ENCODE measurements at regions not wholly inside any gene's neighbourhood (a gene's known extent, or its start where the extent isn't known, plus 50 kb on each side); places are given as distances from the start of the nearest gene placed in this dataset.
A peak's percentile ranks its signal among the peaks of the same experiment; 100 is the strongest.

GRCh38 chrX:38992441-38993096, 191.3 kb downstream of the MID1IP1 start:
- DNase-seq: no peak

- no peak for DNase-seq
Measured at GRCh38 chrX:38993500-38993899, 192.2 kb downstream of the MID1IP1 start.

DNA sequence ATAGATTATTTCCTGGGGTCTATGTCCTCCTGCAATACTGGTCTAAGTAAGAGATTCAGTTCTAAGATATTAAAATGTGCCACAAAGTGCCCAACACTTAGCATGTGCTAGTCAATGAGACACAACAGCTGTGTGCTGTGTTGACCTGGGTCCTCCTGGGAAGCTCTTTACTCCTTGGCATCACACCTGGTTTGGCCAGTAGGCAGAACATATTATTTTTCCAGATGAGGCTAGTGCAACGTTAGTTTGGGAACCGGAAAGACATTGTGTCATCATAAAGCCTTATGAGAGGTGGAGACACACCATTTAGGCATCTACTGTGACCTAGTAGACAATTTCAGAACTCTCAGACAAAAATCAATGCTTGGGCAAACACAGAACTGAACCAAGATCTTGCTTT, 197.8 kb downstream of the MID1IP1 start:
- DNase-seq: no peak

GRCh38 chrX:38999967-39000745, 198.9 kb downstream of the MID1IP1 start:
- DNase-seq: no peak

- DNase-seq: no peak
Measured at GRCh38 chrX:39000802-39001201, 199.5 kb downstream of the MID1IP1 start.

DNA sequence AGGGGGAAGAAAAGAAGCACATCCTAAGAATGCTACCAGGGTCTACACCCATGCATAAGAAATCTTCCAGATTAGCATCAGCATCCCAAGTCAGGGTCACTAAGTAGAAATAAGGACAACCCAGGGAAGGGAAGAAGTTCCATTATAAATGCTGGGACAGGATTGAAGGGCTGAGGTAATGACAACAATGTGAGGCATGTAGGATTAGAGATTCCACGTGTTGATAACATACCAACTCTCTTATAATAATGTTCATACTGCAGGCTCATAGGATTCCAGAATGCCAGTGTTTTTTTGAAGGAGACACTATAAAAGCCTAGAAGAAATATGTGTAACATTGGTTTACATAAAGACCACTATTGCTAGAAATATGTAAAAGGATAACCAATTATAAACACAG, 201.2 kb downstream of the MID1IP1 start:
- DNase-seq: no peak

DNA sequence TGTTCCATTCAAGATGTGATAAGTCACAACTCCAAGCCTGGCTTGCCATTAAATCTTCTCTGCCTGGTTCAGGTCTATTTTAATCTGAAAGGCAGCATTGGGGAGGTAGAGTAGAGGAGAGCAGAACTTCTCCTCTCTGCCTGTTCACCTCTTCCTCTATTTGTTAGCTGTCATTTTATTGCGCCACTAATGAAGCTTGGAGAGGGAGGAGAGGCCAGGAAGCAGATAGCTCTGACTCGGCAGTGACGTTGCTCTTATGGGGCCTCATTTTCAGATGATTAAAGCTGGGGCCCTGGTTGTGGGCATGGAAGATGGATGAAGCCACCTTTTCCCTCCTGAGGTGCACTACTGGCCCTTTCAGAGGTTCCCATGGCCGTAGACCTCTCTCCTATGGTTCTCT, 207.3 kb downstream of the MID1IP1 start:
- DNase-seq: no peak

- DNase-seq: no peak
Measured at GRCh38 chrX:39011454-39012221, 210.4 kb downstream of the MID1IP1 start.

DNA sequence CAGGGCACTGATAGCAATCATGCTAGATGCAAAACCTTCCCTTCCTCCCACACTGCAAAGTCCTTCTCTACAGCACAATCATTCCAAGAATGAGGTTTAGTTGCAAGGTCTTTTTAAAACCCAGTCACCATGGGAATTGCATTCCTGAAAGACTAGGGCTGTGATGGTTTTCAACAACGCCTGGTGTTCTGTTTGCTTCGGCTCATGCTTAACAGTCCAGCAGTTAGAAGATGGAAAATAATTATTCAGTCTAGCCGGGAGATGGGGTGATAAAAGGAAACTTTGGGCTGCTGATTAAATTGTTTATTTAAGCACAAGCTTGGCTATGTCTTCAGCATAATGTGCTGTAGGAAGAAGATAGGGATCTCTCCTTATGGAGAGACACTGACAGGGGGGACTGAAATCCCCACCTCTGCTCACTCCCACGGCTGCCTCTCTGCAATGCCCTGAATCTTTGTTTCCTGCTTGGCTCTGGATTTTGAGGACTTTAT, 211.4 kb downstream of the MID1IP1 start:
- DNase-seq: no peak

GRCh38 chrX:39016556-39016955, 215.3 kb downstream of the MID1IP1 start:
- no peak for DNase-seq

- peak in 1 of 2 experiments; percentile 3 for DNase-seq
Measured at GRCh38 chrX:39017077-39017476, 215.8 kb downstream of the MID1IP1 start.

DNA sequence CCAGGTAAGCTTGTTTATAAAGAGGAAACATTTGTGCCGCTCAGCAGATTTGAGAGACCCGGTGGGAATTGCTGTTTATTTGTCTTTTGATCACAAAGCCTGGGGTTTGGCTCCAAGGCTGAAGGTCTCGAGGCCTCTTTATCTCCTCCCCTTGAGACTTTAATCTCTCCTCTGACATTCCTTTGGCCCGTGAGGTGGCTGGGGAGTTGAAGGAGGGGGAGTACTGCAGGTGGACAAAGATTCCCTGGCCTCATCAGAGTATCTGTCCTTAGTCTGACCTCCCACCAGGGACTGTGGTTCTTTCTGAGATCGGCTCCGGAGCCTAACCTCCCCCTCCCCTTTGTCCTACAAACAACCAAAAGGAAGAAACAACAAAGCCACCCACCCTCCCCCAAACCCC, 216.5 kb downstream of the MID1IP1 start:
- no peak for DNase-seq

- DNase-seq: no peak
Measured at GRCh38 chrX:39018541-39018940, 217.3 kb downstream of the MID1IP1 start.

DNA sequence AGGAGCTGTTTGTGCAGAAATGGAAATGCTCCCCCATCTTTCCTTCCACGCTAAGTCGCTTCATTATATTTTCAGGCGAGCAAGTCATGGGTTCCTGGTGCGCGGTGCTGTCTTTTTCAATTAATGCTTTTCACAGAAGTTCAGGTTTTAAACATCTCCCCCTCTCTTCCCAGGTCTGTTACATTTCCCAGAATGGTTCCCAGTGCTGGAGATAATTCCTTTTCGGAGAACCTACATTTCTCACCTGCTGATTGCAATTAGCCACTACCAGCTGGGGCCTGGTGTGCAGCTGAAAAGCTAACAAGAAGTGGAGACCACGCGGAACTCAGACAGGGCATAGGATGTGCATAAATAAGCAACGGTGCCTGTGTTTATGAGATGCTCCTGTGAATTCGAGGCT, 217.8 kb downstream of the MID1IP1 start:
- no peak for DNase-seq

- no peak for DNase-seq
Measured at GRCh38 chrX:39020051-39020669, 218.9 kb downstream of the MID1IP1 start.

GRCh38 chrX:39022106-39022505, 220.8 kb downstream of the MID1IP1 start:
- DNase-seq: no peak

DNA sequence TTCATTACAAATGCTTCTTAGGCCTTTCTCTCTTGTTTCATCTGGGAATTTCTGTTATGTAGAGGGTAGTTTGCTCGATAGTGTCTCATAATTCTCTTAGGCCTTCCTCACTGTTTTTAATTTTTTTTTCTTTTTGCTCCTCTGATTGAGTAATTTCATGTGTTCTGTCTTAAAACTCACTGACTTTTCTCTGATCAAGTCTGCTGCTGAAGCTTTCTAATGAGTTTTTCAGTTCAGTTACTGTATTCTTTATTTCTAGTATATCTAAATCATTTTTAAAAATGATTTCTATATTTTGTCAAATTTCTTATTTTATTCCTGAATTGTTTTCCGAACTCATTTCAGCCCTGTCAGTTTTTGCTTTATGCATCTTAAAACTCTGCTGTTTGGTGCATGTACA, 228.0 kb downstream of the MID1IP1 start:
- DNase-seq: no peak

- no peak for DNase-seq
Measured at GRCh38 chrX:39030636-39031035, 229.4 kb downstream of the MID1IP1 start.

GRCh38 chrX:39039890-39040289, 238.6 kb downstream of the MID1IP1 start:
- DNase-seq: no peak

GRCh38 chrX:39043838-39044550, 242.7 kb downstream of the MID1IP1 start:
- DNase-seq: no peak

DNA sequence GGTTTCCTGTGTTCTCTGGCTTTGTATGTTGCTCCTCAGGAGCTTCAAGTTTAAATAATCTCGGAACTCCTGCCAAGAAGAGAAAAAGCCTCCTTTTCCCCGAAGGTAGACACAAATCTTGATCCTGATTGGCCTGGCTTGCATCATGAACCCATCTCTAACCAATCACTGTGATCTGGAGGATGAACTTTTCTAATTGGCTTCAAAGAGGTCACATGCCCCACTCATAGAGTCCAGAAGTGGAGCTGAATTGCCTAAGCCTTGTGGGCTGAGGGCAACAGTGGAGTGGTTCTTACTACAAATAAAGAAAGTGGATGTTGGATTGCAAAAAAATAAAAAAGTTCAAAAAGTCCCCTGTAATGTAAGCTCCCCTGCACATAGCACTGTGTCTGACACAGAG, 245.9 kb downstream of the MID1IP1 start:
- no peak for DNase-seq

DNA sequence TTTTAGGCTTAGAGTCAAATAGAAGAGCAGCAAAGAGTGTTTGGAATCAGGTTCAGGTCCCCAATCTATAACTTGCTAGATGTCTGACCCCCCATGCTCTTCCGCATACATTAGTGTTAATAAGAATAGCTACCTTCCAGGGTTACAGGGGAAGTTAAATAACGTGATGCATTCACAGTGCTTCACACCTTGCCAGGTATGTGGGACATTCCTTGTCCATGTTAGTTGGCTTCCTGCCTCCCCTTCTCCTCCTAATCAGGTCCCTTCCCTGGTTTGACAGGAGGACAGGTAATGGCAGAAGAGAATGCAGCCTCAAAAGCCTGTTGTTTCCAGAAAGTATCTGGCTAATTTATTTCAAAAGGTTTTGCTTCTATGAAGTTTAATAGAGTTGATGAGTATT, 248.7 kb downstream of the MID1IP1 start:
- DNase-seq: no peak

DNA sequence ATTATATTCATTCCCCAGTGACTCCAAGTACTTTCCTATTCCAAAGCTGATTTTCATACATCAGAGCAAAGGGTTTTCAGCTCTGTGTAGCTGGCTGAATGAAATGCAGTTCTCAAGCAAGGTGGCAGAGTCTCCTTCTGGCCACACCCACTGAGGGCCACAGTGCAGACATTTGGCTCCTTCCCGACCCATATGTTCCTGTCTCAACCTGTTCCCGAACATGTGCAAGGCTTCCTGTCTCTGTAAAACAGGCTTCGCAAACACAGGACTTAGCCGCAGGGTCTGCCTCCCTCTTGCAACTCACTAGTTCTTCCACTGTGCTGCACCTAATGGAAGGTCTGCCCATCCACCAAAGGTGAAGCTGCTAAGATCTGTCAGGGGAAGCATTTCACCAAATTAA, 249.2 kb downstream of the MID1IP1 start:
- DNase-seq: no peak

Data from SHP77 (cell line).